ENCODE measurements at regions not wholly inside any gene's neighbourhood (a gene's known extent, or its start where the extent isn't known, plus 50 kb on each side); places are given as distances from the start of the nearest gene placed in this dataset.

DNA sequence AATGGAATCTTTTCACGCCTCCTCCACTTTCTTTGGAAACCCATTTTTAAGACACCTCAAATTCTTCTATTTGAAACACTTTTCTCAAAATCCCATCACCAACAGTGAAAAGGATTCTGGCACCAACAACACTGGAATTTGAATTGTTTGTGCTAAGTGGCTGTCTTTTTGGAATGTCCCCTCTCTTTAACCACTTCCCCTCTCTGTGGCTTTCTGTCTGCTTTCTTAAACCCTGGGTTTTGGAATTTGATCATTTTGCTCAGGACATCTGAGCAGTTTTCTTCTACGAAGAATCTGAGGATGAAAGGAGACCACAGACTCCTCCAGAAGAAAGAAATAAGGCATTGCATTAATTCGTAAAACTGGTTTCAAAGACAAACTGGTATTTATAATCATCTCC, 89.0 kb downstream of the MXRA5 start:
- DNase-seq: no peak
- Histone ChIP-seq H3K4me3 (no peak overlapping the region), H3K36me3 (no peaks in the 10 kb centered on the region), H3K4me1 (no peaks in the 10 kb centered on the region), H3K27me3 (no peaks in the 10 kb centered on the region), H3K9me3 (no peaks in the 10 kb centered on the region), H3K27ac (no peak overlapping the region)
- ATAC-seq: no peak
- intact Hi-C loops (cut with DNase I): no loop called here
- TF ChIP-seq, protein P1, sequence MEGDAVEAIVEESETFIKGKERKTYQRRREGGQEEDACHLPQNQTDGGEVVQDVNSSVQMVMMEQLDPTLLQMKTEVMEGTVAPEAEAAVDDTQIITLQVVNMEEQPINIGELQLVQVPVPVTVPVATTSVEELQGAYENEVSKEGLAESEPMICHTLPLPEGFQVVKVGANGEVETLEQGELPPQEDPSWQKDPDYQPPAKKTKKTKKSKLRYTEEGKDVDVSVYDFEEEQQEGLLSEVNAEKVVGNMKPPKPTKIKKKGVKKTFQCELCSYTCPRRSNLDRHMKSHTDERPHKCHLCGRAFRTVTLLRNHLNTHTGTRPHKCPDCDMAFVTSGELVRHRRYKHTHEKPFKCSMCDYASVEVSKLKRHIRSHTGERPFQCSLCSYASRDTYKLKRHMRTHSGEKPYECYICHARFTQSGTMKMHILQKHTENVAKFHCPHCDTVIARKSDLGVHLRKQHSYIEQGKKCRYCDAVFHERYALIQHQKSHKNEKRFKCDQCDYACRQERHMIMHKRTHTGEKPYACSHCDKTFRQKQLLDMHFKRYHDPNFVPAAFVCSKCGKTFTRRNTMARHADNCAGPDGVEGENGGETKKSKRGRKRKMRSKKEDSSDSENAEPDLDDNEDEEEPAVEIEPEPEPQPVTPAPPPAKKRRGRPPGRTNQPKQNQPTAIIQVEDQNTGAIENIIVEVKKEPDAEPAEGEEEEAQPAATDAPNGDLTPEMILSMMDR (IDR thresholded peaks at IDR 0.05): no peak

DNA sequence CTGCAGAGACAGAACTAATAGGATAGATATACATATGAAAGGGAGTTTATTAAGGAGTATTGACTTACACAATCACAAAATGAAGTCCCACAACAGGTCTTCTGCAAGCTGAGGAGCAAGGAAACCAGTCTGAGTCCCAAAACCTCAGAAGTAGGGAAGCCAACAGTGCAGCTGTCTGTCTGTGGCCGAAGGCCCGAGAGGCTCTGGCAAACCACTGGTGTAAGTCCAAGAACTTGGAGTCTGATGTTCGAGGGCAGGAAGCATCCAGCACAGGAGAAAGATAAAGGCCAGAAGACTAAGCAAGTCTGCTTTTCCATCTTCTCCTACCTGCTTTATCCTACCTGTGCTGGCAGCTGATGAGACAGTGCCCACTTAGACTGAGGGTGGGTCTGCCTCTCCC, 89.6 kb downstream of the MXRA5 start:
- Histone ChIP-seq H3K4me1 (no peaks in the 10 kb centered on the region), H3K36me3 (no peaks in the 10 kb centered on the region), H3K4me3 (no peak overlapping the region), H3K9me3 (no peaks in the 10 kb centered on the region), H3K27me3 (no peaks in the 10 kb centered on the region), H3K27ac (no peak overlapping the region)
- TF ChIP-seq, protein P1 (IDR thresholded peaks at IDR 0.05): no peak
- DNase-seq (no peak), ATAC-seq (no peak)
- intact Hi-C loops (cut with DNase I): no loop called here

DNA sequence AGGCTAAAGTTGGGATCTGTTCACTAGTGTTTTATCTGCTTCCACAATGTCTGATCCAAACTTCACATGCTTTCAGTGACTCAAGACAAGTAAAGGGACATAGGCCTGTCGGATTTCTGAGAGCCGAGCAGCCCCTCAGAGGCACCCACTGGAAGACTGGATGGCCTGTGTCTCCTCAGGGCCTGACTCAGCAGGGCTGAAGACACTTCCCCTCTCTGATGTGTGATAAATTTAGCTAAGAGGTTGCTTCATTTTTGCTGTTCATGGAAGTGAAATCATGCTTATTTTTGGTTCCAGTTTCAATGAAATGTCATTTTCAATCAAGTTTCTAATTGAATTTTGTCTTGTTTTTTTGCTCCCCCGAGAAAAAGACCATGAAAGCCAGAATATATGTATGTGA, 93.7 kb downstream of the MXRA5 start:
- peak; percentile 29 for ATAC-seq
- intact Hi-C loops (cut with DNase I): no loop called here

DNA sequence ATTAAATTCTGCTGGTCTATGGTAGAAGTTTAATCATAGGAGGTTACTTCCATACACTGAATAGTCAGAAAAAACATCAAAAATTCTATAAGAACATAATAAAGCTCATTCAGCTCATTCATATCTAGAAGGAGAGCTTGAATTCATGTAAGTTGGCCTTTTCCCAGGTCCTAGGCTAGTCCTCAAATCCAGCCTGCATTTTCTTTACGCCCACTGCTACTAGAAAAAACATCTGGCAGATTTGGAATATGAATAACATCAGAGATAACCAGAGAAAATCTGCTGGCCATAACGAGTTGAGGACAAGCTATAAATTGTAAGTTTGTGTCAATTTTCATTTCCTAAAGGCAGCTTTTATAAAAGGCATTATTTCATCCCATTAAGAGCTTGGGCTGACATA, 95.5 kb downstream of the MXRA5 start:
- no peaks in the 10 kb centered on the region for H3K27me3 ChIP-seq
- no peaks in the 10 kb centered on the region for H3K4me1 ChIP-seq
- H3K9me3 ChIP-seq: no peaks in the 10 kb centered on the region
- H3K36me3 ChIP-seq: no peaks in the 10 kb centered on the region
- no peak overlapping the region for H3K27ac ChIP-seq
- intact Hi-C loops (cut with DNase I): no loop called here
- TF ChIP-seq, protein P1 (IDR thresholded peaks at IDR 0.05): no peak
- no peak overlapping the region for H3K4me3 ChIP-seq
- no peak for ATAC-seq
- DNase-seq: no peak

More for the DNA sequence above, 93.7 kb downstream of the MXRA5 start:
- TF ChIP-seq, protein P1 (IDR thresholded peaks at IDR 0.05): no peak
- Histone ChIP-seq H3K9me3 (no peaks in the 10 kb centered on the region), H3K27ac (no peak overlapping the region), H3K4me1 (no peaks in the 10 kb centered on the region), H3K36me3 (no peaks in the 10 kb centered on the region), H3K27me3 (no peaks in the 10 kb centered on the region), H3K4me3 (no peak overlapping the region)
- no peak for DNase-seq

DNA sequence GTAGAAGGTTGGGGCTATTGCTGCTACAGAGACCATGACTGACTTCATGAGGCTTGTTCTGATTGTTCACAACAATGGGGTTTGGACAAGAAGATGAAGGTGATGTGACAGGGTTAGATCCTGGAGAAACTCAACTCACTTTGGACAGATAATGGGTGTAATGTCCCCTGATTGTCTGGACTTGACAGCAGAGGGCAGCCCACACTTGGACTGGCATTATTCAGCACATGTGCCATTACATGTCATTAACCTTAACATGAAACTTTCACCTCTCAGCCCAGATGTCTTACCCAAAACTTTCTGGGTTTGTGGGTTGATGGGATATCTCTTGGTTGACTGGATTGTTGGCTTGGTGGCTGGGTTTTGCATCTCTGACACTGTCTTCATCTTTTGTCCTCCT, 101.5 kb downstream of the MXRA5 start:
- H3K36me3 ChIP-seq: no peaks in the 10 kb centered on the region
- H3K9me3 ChIP-seq: no peaks in the 10 kb centered on the region
- intact Hi-C loops (cut with DNase I): no loop called here
- TF ChIP-seq, protein P1 (IDR thresholded peaks at IDR 0.05): no peak
- no peak for DNase-seq
- no peaks in the 10 kb centered on the region for H3K27me3 ChIP-seq
- H3K27ac ChIP-seq: no peak overlapping the region
- no peak for ATAC-seq
- H3K4me3 ChIP-seq: no peak overlapping the region
- no peaks in the 10 kb centered on the region for H3K4me1 ChIP-seq

Data from left lung (tissue), 4 donors.